ENCODE measurements at regions not wholly inside any gene's neighbourhood (a gene's known extent, or its start where the extent isn't known, plus 50 kb on each side); places are given as distances from the start of the nearest gene placed in this dataset.

DNA sequence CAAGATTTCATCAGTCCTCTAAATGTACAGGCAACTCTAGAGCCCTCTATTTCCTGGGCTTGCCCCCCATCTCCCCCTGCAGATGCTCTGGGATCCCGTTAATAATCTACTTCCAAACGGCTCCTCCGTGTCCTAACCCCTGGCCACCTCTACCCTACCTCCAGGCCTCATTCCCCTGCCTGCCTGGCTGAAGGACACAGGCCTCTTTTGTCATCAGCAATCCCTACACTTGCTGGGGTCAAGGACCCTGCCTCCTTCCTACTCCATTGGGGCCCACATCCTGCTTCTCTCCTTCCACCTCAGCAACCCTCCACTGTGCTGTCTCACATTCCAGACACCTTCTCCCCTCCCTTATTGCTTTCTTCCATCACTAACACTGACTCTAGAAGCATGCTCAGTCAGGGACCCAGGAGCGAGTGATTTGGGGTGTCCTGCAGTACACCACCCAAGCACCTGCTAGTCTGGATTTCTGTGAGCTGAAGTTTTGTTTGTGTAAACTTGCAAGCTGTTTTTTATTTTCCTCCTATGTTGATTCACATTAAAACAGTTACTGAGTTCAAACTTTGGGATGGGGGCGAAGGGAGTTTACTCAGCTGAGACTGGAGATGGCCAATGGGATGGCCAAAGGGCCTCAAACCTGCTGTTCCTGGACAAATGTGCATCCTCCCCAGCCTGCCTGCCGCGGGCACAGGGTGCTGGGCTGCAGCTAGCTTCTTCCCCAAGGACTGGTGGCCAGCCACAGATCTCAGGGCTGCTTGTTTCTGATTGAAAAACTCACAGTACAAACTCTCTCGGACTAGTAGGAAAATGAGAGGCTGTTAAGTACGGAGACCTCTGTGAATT is 314.7 kb downstream of the FOXO1 start:
- no peaks in the 10 kb centered on the region for H3K9me3 ChIP-seq (ENCODE audit: control insufficient read depth in 2 of 3, insufficient read depth in 1 of 3, low read length in 3 of 3)
- peaks cover 0 to 3% (median 0%) of the 10 kb centered on the region in 3 donors for H3K4me1 ChIP-seq (ENCODE audit: control insufficient read depth in 2 of 3, insufficient read depth in 2 of 3, low read depth in 1 of 3, low read length in 3 of 3)
- no peak for DNase-seq
- H3K9ac ChIP-seq (ENCODE audit: low read length in 3 of 3): no peak overlapping the region
- no peak for TF ChIP-seq CTCF (IDR thresholded peaks at IDR 0.05; ENCODE audit: borderline replicate concordance, extremely low read depth, insufficient read depth)
- H3K4me3 ChIP-seq (ENCODE audit: low read length in 3 of 3): no peak overlapping the region
- FAIRE-seq: no peak
- intact Hi-C loops (cut with DNase I): no loop called here
- H3K36me3 ChIP-seq (ENCODE audit: control insufficient read depth in 2 of 3, insufficient read depth in 3 of 3, low read length in 3 of 3): no peaks in the 10 kb centered on the region
- no peak overlapping the region for H3K27ac ChIP-seq (ENCODE audit: low read depth in 2 of 2, low read length in 2 of 2)
- H3K27me3 ChIP-seq (ENCODE audit: control insufficient read depth, insufficient read depth, low read length): no peaks in the 10 kb centered on the region

DNA sequence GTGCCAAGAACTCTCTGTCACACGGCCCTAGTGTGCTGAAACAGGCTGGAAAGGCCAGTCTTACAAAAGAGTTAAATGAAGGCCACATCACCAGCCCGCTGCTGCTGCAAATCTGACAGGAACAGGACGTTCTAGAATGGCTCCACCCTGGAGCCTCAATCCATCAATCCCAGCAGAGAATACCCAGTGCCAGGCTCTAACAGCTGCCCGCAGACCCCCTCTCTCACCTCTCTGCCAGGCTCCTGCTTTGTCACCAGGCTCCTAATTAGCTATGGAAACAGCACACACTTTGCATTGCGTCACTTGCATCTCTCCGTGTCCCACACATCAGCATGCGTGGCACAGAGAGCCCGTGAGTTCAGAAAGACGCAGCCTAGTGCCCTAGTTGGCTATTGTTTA is 314.1 kb downstream of the FOXO1 start:
- Histone ChIP-seq H3K4me3 (ENCODE audit: low read length in 3 of 3) (no peak overlapping the region), H3K9ac (ENCODE audit: low read length in 3 of 3) (no peak overlapping the region), H3K9me3 (ENCODE audit: control insufficient read depth in 2 of 3, insufficient read depth in 1 of 3, low read length in 3 of 3) (no peaks in the 10 kb centered on the region), H3K27me3 (ENCODE audit: control insufficient read depth, insufficient read depth, low read length) (no peaks in the 10 kb centered on the region), H3K36me3 (ENCODE audit: control insufficient read depth in 2 of 3, insufficient read depth in 3 of 3, low read length in 3 of 3) (no peaks in the 10 kb centered on the region), H3K27ac (ENCODE audit: low read depth in 2 of 2, low read length in 2 of 2) (no peak overlapping the region), H3K4me1 (ENCODE audit: control insufficient read depth in 2 of 3, insufficient read depth in 2 of 3, low read depth in 1 of 3, low read length in 3 of 3) (peaks cover 0 to 3% (median 0%) of the 10 kb centered on the region in 3 donors)
- DNase-seq (no peak), FAIRE-seq (no peak)
- no peak for TF ChIP-seq CTCF (IDR thresholded peaks at IDR 0.05; ENCODE audit: borderline replicate concordance, extremely low read depth, insufficient read depth)
- intact Hi-C loops (cut with DNase I): no loop called here

DNA sequence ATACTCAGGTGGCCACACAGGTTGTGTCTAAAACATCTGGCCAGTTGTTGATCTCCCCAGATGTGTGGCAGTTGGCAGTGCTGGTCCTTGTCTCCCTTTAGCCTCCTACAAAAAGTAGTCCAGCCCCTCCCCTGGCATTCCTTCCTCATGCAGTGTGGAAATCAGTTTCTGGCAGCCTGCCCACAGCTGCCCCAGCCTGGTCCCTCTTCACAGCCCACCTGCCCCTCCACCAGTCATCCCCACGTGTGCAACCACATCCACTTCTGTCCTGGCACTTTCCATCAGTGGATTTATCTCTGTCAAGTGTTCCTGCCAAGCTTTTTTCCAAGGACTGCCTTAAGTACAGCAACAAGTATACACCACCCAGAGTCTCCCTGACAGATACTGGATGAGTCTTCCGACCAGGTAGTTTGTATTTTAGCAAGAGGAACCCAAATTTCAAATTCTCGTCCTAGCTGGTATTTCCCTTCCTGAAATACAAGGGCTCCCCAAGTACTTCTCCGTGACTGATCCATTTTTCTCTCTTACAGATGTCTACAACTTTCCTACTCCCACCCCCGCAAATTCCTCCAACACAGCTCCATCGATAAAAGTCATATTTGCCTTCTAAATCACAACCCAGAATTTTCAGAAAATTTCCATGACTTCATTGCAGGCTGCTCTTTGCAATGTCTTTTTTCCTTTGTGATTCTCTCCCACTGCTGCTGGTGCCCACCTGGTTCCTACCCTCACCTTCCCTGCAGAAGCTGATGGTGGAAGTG is 313.5 kb downstream of the FOXO1 start:
- intact Hi-C loops (cut with DNase I): no loop called here
- no peak overlapping the region for H3K4me3 ChIP-seq (ENCODE audit: low read length in 3 of 3)
- DNase-seq: no peak
- H3K9me3 ChIP-seq (ENCODE audit: control insufficient read depth in 2 of 3, insufficient read depth in 1 of 3, low read length in 3 of 3): no peaks in the 10 kb centered on the region
- H3K27ac ChIP-seq (ENCODE audit: low read depth in 2 of 2, low read length in 2 of 2): no peak overlapping the region
- peaks cover 0 to 3% (median 0%) of the 10 kb centered on the region in 3 donors for H3K4me1 ChIP-seq (ENCODE audit: control insufficient read depth in 2 of 3, insufficient read depth in 2 of 3, low read depth in 1 of 3, low read length in 3 of 3)
- no peak for FAIRE-seq
- H3K27me3 ChIP-seq (ENCODE audit: control insufficient read depth, insufficient read depth, low read length): no peaks in the 10 kb centered on the region
- no peaks in the 10 kb centered on the region for H3K36me3 ChIP-seq (ENCODE audit: control insufficient read depth in 2 of 3, insufficient read depth in 3 of 3, low read length in 3 of 3)
- no peak overlapping the region for H3K9ac ChIP-seq (ENCODE audit: low read length in 3 of 3)
- TF ChIP-seq CTCF (IDR thresholded peaks at IDR 0.05; ENCODE audit: borderline replicate concordance, extremely low read depth, insufficient read depth): no peak
